T-helper 9 cell (primary cell): ENCODE measurements at regions not wholly inside any gene's neighbourhood (a gene's known extent, or its start where the extent isn't known, plus 50 kb on each side); places are given as distances from the start of the nearest gene placed in this dataset.
"Not testable (repeated sequence)": the region's sequence is repeated elsewhere in the genome, so short reads cannot be mapped to it uniquely, and the experiment has no call there.

Source experiments
- DNase-seq: peaks from one replicate; pipeline ENCODE4 v3.0.0-alpha.2; 2020

GRCh38 chr20:30405061-30405460 is 852.4 kb upstream of the DEFB115 start:
- DNase-seq: not testable (repeated sequence)

GRCh38 chr20:30405585-30405984 is 851.9 kb upstream of the DEFB115 start:
- not testable (repeated sequence) for DNase-seq

- DNase-seq: not testable (repeated sequence)
Observed at GRCh38 chr20:30406370-30406769, 851.1 kb upstream of the DEFB115 start.

GRCh38 chr20:30412972-30413371 is 844.5 kb upstream of the DEFB115 start:
- no peak for DNase-seq

DNA sequence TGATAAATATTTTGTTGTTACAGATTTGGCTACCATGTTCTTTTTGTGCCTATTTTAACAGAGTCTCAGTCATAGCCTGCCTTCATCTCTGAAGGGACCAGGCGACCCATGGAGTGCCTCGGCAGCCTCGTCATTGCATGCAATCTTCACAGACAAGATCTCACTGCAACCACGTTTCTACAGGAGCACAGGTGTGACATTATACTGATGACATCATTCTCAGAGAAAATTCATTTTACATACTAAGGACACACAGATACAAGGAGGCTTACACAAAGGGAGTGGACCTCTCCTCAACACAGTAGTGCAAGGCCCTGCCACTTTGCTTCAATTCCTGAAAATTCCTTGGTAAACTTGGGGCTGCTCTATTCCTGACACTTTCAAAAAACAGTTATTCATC is 840.1 kb upstream of the DEFB115 start:
- DNase-seq: not testable (repeated sequence)

GRCh38 chr20:30418378-30418777 is 839.1 kb upstream of the DEFB115 start:
- DNase-seq: not testable (repeated sequence)

DNA sequence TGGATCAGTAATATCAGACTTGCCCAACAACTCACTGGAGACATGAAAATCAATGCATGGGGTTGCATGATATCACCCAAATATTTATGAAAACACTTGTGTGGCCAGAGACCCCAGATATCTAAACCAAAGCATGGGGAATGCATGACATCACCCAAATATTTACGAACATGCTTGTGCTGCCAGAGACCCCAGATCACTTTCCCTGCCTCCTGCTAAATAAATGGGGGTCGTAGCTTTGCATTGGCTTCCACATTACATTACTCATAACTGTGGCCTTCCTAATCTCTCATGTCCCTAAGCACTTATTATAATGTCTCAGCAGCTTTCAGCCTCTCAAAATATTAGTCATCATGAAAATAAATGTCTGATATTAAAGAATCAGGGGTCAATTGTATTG is 838.0 kb upstream of the DEFB115 start:
- no peak for DNase-seq

GRCh38 chr20:30419871-30420420 is 837.5 kb upstream of the DEFB115 start:
- DNase-seq: not testable (repeated sequence)
